OCI-LY3 (cell line): ENCODE measurements at regions not wholly inside any gene's neighbourhood (a gene's known extent, or its start where the extent isn't known, plus 50 kb on each side); places are given as distances from the start of the nearest gene placed in this dataset.

Experiments
- CTCF ChIP-seq: fragments of 200-600, 300-600 bp; sonication (generic); IDR thresholded peaks from 2 replicates; pipeline ENCODE4 v1.5.1; 2014; ENCODE audit warnings: antibody characterized with exemption, low read length, low read depth
- EZH2phosphoT487 ChIP-seq: fragments of 200-600 bp; shearing (Covaris generic); IDR thresholded peaks from 2 replicates; pipeline ENCODE4 v1.6.1; 2018; ENCODE audit warnings: antibody characterized with exemption, mixed run types, low read depth

GRCh38 chr6:154605178-154605881 lies 94.8 kb upstream of the CNKSR3 start:
- TF ChIP-seq CTCF: no peak
- TF ChIP-seq EZH2phosphoT487: no peak
